Right kidney (tissue), 1 donor: ENCODE measurements at regions not wholly inside any gene's neighbourhood (a gene's known extent, or its start where the extent isn't known, plus 50 kb on each side); places are given as distances from the start of the nearest gene placed in this dataset.
A peak's percentile ranks its signal among the peaks of the same experiment; 100 is the strongest.
"Not testable (repeated sequence)": the region's sequence is repeated elsewhere in the genome, so short reads cannot be mapped to it uniquely, and the experiment has no call there.

Experiments
- DNase-seq: peaks from one replicate; pipeline ENCODE4 v3.0.0-alpha.2; 2016

- no peak for DNase-seq
These were observed 112.5 kb upstream of the PRSS1 start for GRCh38 chr7:142636751-142637150.

- DNase-seq, result not testable (repeated sequence)
These were observed 113.2 kb upstream of the PRSS1 start for GRCh38 chr7:142636107-142636506.

GRCh38 chr7:142632271-142633134 is 116.8 kb upstream of the PRSS1 start:
- DNase-seq, result peak; percentile 46

- DNase-seq, result no peak
These were observed 119.5 kb upstream of the PRSS1 start for GRCh38 chr7:142629588-142630260.

- DNase-seq, result no peak
These were observed 120.3 kb upstream of the PRSS1 start for GRCh38 chr7:142628945-142629344.

GRCh38 chr7:142627223-142627622 is 122.0 kb upstream of the PRSS1 start:
- DNase-seq, result not testable (repeated sequence)

GRCh38 chr7:142626420-142627035 is 122.7 kb upstream of the PRSS1 start:
- DNase-seq, result no peak

GRCh38 chr7:142625216-142625615 is 124.1 kb upstream of the PRSS1 start:
- not testable (repeated sequence) for DNase-seq

- no peak for DNase-seq
These were observed 128.9 kb upstream of the PRSS1 start for GRCh38 chr7:142620402-142620801.

GRCh38 chr7:142618655-142619351 is 130.5 kb upstream of the PRSS1 start:
- DNase-seq, result no peak

- DNase-seq, result no peak
These were observed 132.4 kb upstream of the PRSS1 start for GRCh38 chr7:142616842-142617241.

- DNase-seq, result no peak
These were observed 133.1 kb upstream of the PRSS1 start for GRCh38 chr7:142616121-142616643.

- no peak for DNase-seq
These were observed 133.8 kb upstream of the PRSS1 start for GRCh38 chr7:142615508-142615907.

GRCh38 chr7:142614116-142614515 is 135.2 kb upstream of the PRSS1 start:
- DNase-seq, result no peak

- no peak for DNase-seq
These were observed 136.9 kb upstream of the PRSS1 start for GRCh38 chr7:142612237-142612881.

GRCh38 chr7:142611566-142612236 is 137.6 kb upstream of the PRSS1 start:
- no peak for DNase-seq

GRCh38 chr7:142608630-142609428 is 140.4 kb upstream of the PRSS1 start:
- DNase-seq, result no peak

GRCh38 chr7:142607351-142607750 is 141.9 kb upstream of the PRSS1 start:
- DNase-seq, result no peak

GRCh38 chr7:142606081-142606480 is 143.2 kb upstream of the PRSS1 start:
- no peak for DNase-seq

- DNase-seq, result no peak
These were observed 144.6 kb upstream of the PRSS1 start for GRCh38 chr7:142604671-142605070.
